Common myeloid progenitor, CD34-positive (primary cell): ENCODE measurements at regions not wholly inside any gene's neighbourhood (a gene's known extent, or its start where the extent isn't known, plus 50 kb on each side); places are given as distances from the start of the nearest gene placed in this dataset.
A peak's percentile ranks its signal among the peaks of the same experiment; 100 is the strongest.

ENCODE experiments used
- CTCF ChIA-PET: fragments of 350-600 bp; sonication (Branson Sonifier 250); formaldehyde crosslinking; loops from one replicate; lab custom pipeline; 2021; ENCODE audit warnings: antibody characterized with exemption; lab: Charles Lee
- POLR2A ChIA-PET: fragments of 350-600 bp; sonication (Branson Sonifier 250); formaldehyde crosslinking; loops from one replicate; lab custom pipeline; 2021; ENCODE audit warnings: antibody characterized with exemption; lab: Charles Lee
- DNase-seq, 3 donors: peaks; one replicate each; pipeline versions ENCODE4 v3.0.0 to v3.0.0-alpha.2; 2013
- H3K27ac ChIP-seq, 2 experiments: 1 replicate in 1 of 2; 2 replicates in 1 of 2; pipeline ENCODE4 v1.7.0; 2013; ENCODE audit warnings: inconsistent platforms in 2 of 2, low read length in 2 of 2, mild to moderate bottlenecking in 2 of 2, low read depth in 1 of 2, moderate library complexity in 1 of 2; ENCODE audit not compliant: severe bottlenecking in 2 of 2, insufficient read depth in 1 of 2, poor library complexity in 1 of 2
- H3K27me3 ChIP-seq, 5 experiments: replicated peaks in 2 of 5; 1 replicate in 3 of 5; 2 replicates in 2 of 5; pipeline versions ENCODE4 v1.6.1 to v1.7.0; 2013; ENCODE audit warnings: low read length in 4 of 5, mild to moderate bottlenecking in 2 of 5, moderate library complexity in 2 of 5, inconsistent platforms in 1 of 5; ENCODE audit not compliant: insufficient read depth in 5 of 5, control insufficient read depth in 4 of 5
- H3K36me3 ChIP-seq, 4 experiments: 1 replicate in 2 of 4; 2 replicates in 2 of 4; pipeline versions ENCODE4 v1.6.1 to v1.7.0; 2013; ENCODE audit warnings: low read length in 3 of 4, control low read depth in 1 of 4, mild to moderate bottlenecking in 1 of 4; ENCODE audit not compliant: control insufficient read depth in 4 of 4, insufficient read depth in 4 of 4
- H3K4me1 ChIP-seq, 4 experiments: 1 replicate in 3 of 4; 2 replicates in 1 of 4; pipeline versions ENCODE4 v1.6.1 to v1.7.1; 2013; ENCODE audit warnings: low read length in 3 of 4, mild to moderate bottlenecking in 3 of 4, control low read depth in 1 of 4, inconsistent platforms in 1 of 4, moderate library complexity in 1 of 4; ENCODE audit not compliant: control insufficient read depth in 4 of 4, insufficient read depth in 4 of 4; ENCODE audit errors: control extremely low read depth in 1 of 4
- H3K4me3 ChIP-seq, 7 experiments: 1 replicate in 4 of 7; 2 replicates in 3 of 7; pipeline versions ENCODE4 v1.5.1 to v1.7.0; 2013; ENCODE audit warnings: mild to moderate bottlenecking in 7 of 7, low read length in 6 of 7, moderate library complexity in 6 of 7, inconsistent platforms in 2 of 7, low read depth in 2 of 7, control low read depth in 1 of 7; ENCODE audit not compliant: insufficient read depth in 4 of 7, control insufficient read depth in 1 of 7; ENCODE audit errors: extremely low read depth in 1 of 7
- H3K9me3 ChIP-seq, 5 experiments: 1 replicate in 4 of 5; 2 replicates in 1 of 5; pipeline versions ENCODE4 v1.6.1 to v1.7.1; 2013; ENCODE audit warnings: low read length in 4 of 5, mild to moderate bottlenecking in 2 of 5, inconsistent platforms in 1 of 5, low read depth in 1 of 5, moderate library complexity in 1 of 5; ENCODE audit not compliant: control insufficient read depth in 4 of 5, insufficient read depth in 2 of 5; ENCODE audit errors: control extremely low read depth in 1 of 5
- WGBS: methylation state at CpG from one replicate; pipeline ENCODE4 v1.1.5; 2013; ENCODE audit not compliant: insufficient coverage; 5-methylcytosine and 5-hydroxymethylcytosine counted together

DNA sequence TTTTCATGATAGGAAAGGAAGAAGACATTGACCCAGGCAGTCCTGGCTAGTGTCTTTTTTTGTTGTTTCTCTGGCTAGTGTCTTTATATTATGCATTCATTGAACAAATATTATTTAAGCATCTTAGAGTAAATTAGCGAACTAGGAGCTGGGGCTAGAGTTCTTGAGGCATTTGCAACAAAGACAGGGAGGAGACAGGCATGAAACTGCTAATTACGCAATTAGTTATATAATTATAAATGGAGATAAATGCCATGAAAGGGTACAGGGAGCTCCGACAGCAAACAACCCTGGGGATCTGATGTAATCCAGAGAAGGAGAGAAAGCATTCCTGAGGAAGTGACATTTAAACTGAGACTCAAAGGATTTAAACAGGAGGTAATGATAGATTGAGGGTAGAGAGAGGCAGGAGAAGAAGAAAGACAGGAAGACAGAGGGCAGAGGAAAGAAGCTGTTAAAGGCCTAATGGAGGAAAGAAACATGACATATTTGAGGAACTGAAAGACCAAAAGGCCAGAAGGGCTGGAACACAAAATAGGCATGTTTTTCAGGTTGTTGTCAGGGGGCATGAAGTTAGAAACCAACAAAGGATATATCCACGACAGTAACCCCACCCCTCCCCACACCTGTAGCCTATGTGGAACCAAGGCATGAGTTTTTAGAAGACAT lies 99.5 kb upstream of the GJB5 start:
- peaks cover 0 to 27% (median 6%) of the 10 kb centered on the region in 5 experiments for H3K27me3 ChIP-seq
- H3K27ac ChIP-seq: no peak overlapping the region
- H3K4me1 ChIP-seq: no peaks in the 10 kb centered on the region
- ChIA-PET CTCF (interaction anchor here (0.7 to 0.9 kb wide), 2 partner anchors 14 to 86 kb away, joined by 3 read pairs; no protein-coding TSS in a partner anchor), POLR2A (no interaction called here)
- no peaks in the 10 kb centered on the region for H3K36me3 ChIP-seq
- 100% methylated on average over 3 of the region's 4 CpGs for WGBS
- DNase-seq: no peak
- no peaks in the 10 kb centered on the region for H3K9me3 ChIP-seq
- no peak overlapping the region for H3K4me3 ChIP-seq

DNA sequence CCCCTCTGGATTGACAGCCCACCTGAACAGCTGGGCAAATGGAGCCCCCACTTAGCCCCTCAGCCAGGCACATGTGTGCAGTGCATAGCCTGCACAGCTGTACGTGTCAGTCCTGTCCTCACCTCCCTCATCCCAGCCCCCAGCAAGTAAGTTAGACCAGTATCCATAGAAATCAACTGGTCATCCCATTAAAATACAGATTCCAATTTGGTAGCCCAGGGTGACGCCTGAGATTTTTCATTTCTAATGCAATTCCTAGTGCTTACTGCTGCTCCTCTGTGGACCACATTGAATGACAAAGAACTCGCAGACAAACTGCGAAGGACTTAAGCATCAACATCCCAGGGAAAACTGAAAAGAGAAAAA lies 99.0 kb upstream of the GJB5 start:
- 100% methylated on average over 3 of the region's 4 CpGs for WGBS

DNA sequence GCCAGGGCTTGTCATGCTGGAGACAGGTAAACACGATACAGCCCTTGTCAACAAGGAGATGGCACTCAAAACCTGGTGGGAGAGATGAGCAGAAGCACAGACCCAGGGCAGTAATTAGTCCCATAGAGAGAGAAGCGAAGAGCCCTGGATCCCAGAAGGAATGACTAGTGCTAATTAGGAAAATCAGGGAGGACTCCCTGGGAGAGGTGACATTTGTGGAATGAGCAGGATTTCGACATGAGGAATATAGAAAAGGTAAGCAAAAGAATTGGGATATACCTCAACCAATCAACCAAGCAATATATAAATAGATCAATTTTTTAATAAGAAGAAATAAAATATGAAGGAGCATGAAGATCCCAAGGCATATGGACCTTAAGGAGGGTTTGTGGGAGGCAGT lies 98.5 kb upstream of the GJB5 start:
- H3K9me3 ChIP-seq: no peaks in the 10 kb centered on the region
- no peak for DNase-seq
- peaks cover 0 to 25% (median 9%) of the 10 kb centered on the region in 5 experiments for H3K27me3 ChIP-seq
- H3K4me1 ChIP-seq: no peaks in the 10 kb centered on the region
- no peaks in the 10 kb centered on the region for H3K36me3 ChIP-seq
- H3K4me3 ChIP-seq: no peak overlapping the region
- POLR2A ChIA-PET: no interaction called here
- CTCF ChIA-PET: no interaction called here
- WGBS: 93% methylated on average over 2 of the region's 3 CpGs
- no peak overlapping the region for H3K27ac ChIP-seq

More for the DNA sequence above, 99.0 kb upstream of the GJB5 start:
- Histone ChIP-seq H3K4me1 (no peaks in the 10 kb centered on the region), H3K27ac (no peak overlapping the region), H3K9me3 (no peaks in the 10 kb centered on the region), H3K36me3 (no peaks in the 10 kb centered on the region), H3K27me3 (peaks cover 0 to 25% (median 9%) of the 10 kb centered on the region in 5 experiments), H3K4me3 (no peak overlapping the region)
- ChIA-PET POLR2A (no interaction called here), CTCF (interaction anchor here (0.7 kb wide), 1 partner anchor 14 kb away, joined by 3 read pairs; no protein-coding TSS in a partner anchor)
- no peak for DNase-seq

DNA sequence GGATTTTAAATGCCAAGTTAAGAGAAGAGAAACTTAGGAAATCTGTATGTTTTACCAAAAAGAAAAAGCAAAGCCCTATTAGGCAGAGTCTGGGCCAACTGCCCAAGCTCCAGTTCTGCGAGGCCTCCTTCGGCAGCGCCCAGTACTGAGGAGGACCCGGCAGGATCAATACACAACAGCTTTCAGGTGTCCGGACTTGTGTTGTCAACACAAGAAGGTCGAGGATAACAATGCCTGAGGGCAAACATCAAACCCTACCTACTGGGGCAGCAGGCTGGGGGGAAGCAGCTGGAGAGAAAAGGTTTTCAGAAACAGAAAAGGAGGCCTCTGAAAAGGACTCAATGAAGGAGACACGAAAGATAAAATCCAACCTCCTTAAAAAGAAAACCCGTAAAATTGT lies 98.1 kb upstream of the GJB5 start:
- DNase-seq: no peak
- no peaks in the 10 kb centered on the region for H3K9me3 ChIP-seq
- 83% methylated on average over 4 of the region's 8 CpGs for WGBS
- peaks cover 0 to 25% (median 9%) of the 10 kb centered on the region in 5 experiments for H3K27me3 ChIP-seq
- H3K4me1 ChIP-seq: no peaks in the 10 kb centered on the region
- no peak overlapping the region for H3K27ac ChIP-seq
- POLR2A ChIA-PET: no interaction called here
- H3K36me3 ChIP-seq: no peaks in the 10 kb centered on the region
- CTCF ChIA-PET: no interaction called here
- H3K4me3 ChIP-seq: no peak overlapping the region

DNA sequence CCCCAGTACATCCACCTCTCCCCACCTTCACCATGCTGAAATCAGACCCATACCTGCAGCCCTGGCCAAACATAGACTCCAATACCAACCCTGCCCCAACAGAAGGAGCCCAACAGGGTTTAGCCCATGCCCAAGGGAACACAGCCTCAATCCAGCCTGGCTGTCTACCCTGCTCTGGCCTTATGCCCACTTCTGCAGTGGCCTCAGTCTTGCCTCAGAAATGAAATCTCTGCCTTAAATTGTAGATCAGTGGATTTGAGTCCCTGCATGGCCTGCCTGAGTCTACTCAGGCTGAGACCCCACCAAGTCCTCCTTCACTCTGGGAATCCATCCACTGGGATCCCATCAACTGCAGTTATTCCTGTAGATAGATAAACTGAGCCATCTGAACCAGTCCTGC lies 97.6 kb upstream of the GJB5 start:
- DNase-seq: no peak
- Histone ChIP-seq H3K4me1 (no peaks in the 10 kb centered on the region), H3K27me3 (peaks cover 0 to 24% (median 9%) of the 10 kb centered on the region in 5 experiments), H3K27ac (no peak overlapping the region), H3K9me3 (no peaks in the 10 kb centered on the region), H3K36me3 (no peaks in the 10 kb centered on the region), H3K4me3 (no peak overlapping the region)
- CTCF ChIA-PET: no interaction called here
- POLR2A ChIA-PET: no interaction called here

DNA sequence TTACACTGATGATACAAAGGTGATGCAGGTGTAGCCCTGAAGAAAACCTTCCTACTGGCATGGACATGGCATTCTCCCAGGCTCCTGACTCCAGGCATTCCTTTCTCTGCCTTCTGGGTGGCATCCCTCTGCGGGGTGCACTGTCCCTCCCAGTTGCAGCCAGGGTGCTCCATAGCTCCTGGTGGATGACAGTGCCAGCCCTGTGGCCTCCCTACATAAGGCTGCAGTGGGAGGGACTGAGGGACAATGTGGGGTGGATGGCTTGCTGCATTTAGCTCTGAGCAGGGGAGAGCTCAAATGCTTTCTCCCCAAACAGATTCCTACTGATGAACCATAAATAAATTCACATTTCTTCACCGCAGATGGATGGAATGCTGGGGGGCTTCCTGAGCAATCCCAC lies 97.0 kb upstream of the GJB5 start:
- DNase-seq: no peak
- Histone ChIP-seq H3K27ac (no peak overlapping the region), H3K27me3 (peaks cover 0 to 18% (median 9%) of the 10 kb centered on the region in 5 experiments), H3K36me3 (no peaks in the 10 kb centered on the region), H3K4me1 (no peaks in the 10 kb centered on the region), H3K4me3 (no peak overlapping the region), H3K9me3 (no peaks in the 10 kb centered on the region)
- CTCF ChIA-PET: interaction anchor here (0.6 kb wide), 1 partner anchor 11 kb away, joined by 3 read pairs; no protein-coding TSS in a partner anchor
- POLR2A ChIA-PET: no interaction called here
- WGBS: 93% methylated on average over 2 of the region's 2 CpGs

DNA sequence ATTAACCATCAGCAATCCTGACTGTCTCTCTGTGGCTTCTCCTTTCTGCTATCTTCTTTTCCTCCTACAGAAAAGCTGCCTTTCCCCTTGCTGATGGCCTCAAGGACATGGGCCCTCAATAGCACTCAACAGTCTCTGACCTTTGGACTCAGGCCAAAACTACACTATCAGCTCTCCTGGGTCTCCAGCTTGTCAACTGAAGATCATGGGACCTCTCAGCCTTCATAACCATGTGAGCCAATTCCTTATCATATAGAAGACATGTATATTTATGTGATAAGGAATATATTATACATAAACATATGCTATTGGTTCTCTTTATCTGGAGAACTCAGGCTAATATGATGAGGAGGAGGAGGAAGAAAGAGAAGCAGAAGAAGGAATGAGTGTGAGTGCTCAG lies 91.8 kb upstream of the GJB5 start:
- no peak overlapping the region for H3K4me3 ChIP-seq
- peaks cover 0 to 5% (median 0%) of the 10 kb centered on the region in 5 experiments for H3K27me3 ChIP-seq
- ChIA-PET POLR2A (no interaction called here), CTCF (interaction anchor here (1.5 kb wide), 1 partner anchor 19 kb away, joined by 4 read pairs; no protein-coding TSS in a partner anchor)
- DNase-seq: peak in 1 of 3 donors; percentile 11
- H3K9me3 ChIP-seq: no peaks in the 10 kb centered on the region
- no peaks in the 10 kb centered on the region for H3K4me1 ChIP-seq
- H3K36me3 ChIP-seq: no peaks in the 10 kb centered on the region
- H3K27ac ChIP-seq: no peak overlapping the region
